SU-DHL-6 (cell line): ENCODE measurements at regions not wholly inside any gene's neighbourhood (a gene's known extent, or its start where the extent isn't known, plus 50 kb on each side); places are given as distances from the start of the nearest gene placed in this dataset.
"Not testable (repeated sequence)": the region's sequence is repeated elsewhere in the genome, so short reads cannot be mapped to it uniquely, and the experiment has no call there.

ENCODE experiments used
- H2AFZ ChIP-seq: fragments of 200-600 bp; sonication (generic); 2 replicates; pipeline ENCODE4 v1.6.1; 2014; ENCODE audit warnings: low read depth, mild to moderate bottlenecking, moderate library complexity, mixed read lengths, antibody characterized with exemption, low read length; ENCODE audit not compliant: severe bottlenecking
- H3F3A ChIP-seq: fragments of 200-600 bp; shearing (Covaris generic); 2 replicates; pipeline ENCODE4 v1.6.0; 2016; ENCODE audit warnings: antibody characterized with exemption, mild to moderate bottlenecking; ENCODE audit not compliant: insufficient read depth
- H3K27ac ChIP-seq: fragments of 200-600 bp; sonication (generic); 2 replicates; pipeline ENCODE4 v1.5.1; 2016; ENCODE audit warnings: low read depth, mild to moderate bottlenecking, low read length, moderate library complexity, mixed read lengths
- H3K27me3 ChIP-seq: fragments of 200-600 bp; sonication (generic), shearing (Covaris generic); 2 replicates; pipeline ENCODE4 v1.6.0; 2014; ENCODE audit warnings: mild to moderate bottlenecking, low read length
- H3K36me3 ChIP-seq: fragments of 200-600 bp; sonication (generic); 2 replicates; pipeline ENCODE4 v1.6.1; 2014; ENCODE audit warnings: mild to moderate bottlenecking, low read length, mixed read lengths
- H3K4me2 ChIP-seq: fragments of 300-600, 200-600 bp; shearing (Covaris generic), sonication (generic); 2 replicates; pipeline ENCODE4 v1.6.0; 2014; ENCODE audit warnings: low read length, low read depth, mild to moderate bottlenecking; ENCODE audit not compliant: poor library complexity, severe bottlenecking
- H3K4me3 ChIP-seq: fragments of 200-600 bp; sonication (generic); 2 replicates; pipeline ENCODE4 v1.5.1; 2014; ENCODE audit warnings: antibody characterized with exemption, low read length, mild to moderate bottlenecking, mixed read lengths; ENCODE audit not compliant: insufficient read depth, poor library complexity, severe bottlenecking
- H3K79me2 ChIP-seq: fragments of 200-600 bp; sonication (generic); 2 replicates; pipeline ENCODE4 v1.6.1; 2014; ENCODE audit warnings: mild to moderate bottlenecking, low read length, moderate library complexity; ENCODE audit not compliant: insufficient read depth
- H3K9ac ChIP-seq: fragments of 200-600 bp; sonication (generic); 2 replicates; pipeline ENCODE4 v1.7.0; 2014; ENCODE audit warnings: mild to moderate bottlenecking, low read length
- H3K9me2 ChIP-seq: fragments of 200-600 bp; sonication (generic); replicated peaks from 2 replicates; pipeline ENCODE4 v1.6.1; 2014; ENCODE audit warnings: low read length; ENCODE audit not compliant: insufficient read depth
- H3K9me3 ChIP-seq: fragments of 200-600 bp; sonication (generic); 2 replicates; pipeline ENCODE4 v1.6.1; 2014; ENCODE audit warnings: low read length, mixed read lengths; ENCODE audit not compliant: insufficient read depth
- H4K20me1 ChIP-seq: fragments of 200-600 bp; sonication (generic); 2 replicates; pipeline ENCODE4 v1.6.1; 2014; ENCODE audit warnings: low read depth, mild to moderate bottlenecking, antibody characterized with exemption, low read length, moderate library complexity, mixed read lengths
- CTCF ChIP-seq: fragments of 200-600 bp; sonication (generic); IDR thresholded peaks from one replicate; pipeline ENCODE4 v1.5.1; 2017; ENCODE audit warnings: antibody characterized with exemption, mild to moderate bottlenecking, low read length, moderate library complexity; ENCODE audit not compliant: insufficient read depth, poor library complexity, severe bottlenecking
- EZH2phosphoT487 ChIP-seq: fragments of 200-600 bp; sonication (generic), shearing (Covaris generic); conservative IDR thresholded peaks from 2 replicates; pipeline ENCODE4 v1.6.1; 2018; ENCODE audit warnings: mild to moderate bottlenecking, antibody characterized with exemption, low read length, moderate library complexity, mixed read lengths

- Histone ChIP-seq H3K4me2 (no peak overlapping the region), H3K27me3 (no peaks in the 10 kb centered on the region), H3K79me2 (no peaks in the 10 kb centered on the region), H3K9ac (no peak overlapping the region), H3K36me3 (no peaks in the 10 kb centered on the region), H3K9me3 (no peaks in the 10 kb centered on the region), H2AFZ (no peak overlapping the region), H3K9me2 (no peaks in the 10 kb centered on the region), H3K27ac (no peak overlapping the region), H3F3A (no peaks in the 10 kb centered on the region), H4K20me1 (no peaks in the 10 kb centered on the region), H3K4me3 (no peak overlapping the region)
- TF ChIP-seq EZH2phosphoT487, result no peak
- no peak for TF ChIP-seq CTCF
Measured at GRCh38 chr7:113582471-113582870, 336.3 kb downstream of the PPP1R3A start.

- not testable (repeated sequence) for H3K36me3 ChIP-seq, H3K4me2 ChIP-seq, H4K20me1 ChIP-seq, H3K79me2 ChIP-seq, H3K27me3 ChIP-seq, H3K4me3 ChIP-seq, H3K9me2 ChIP-seq, H3F3A ChIP-seq, H3K9ac ChIP-seq, H2AFZ ChIP-seq, H3K9me3 ChIP-seq, H3K27ac ChIP-seq
Measured at GRCh38 chr7:113563257-113563656, 355.6 kb downstream of the PPP1R3A start.

GRCh38 chr7:113562801-113563200, 356.0 kb downstream of the PPP1R3A start:
- Histone ChIP-seq H3K27ac (no peak overlapping the region), H3K9me2 (no peaks in the 10 kb centered on the region), H3K9ac (no peak overlapping the region), H3F3A (no peaks in the 10 kb centered on the region), H3K9me3 (no peaks in the 10 kb centered on the region), H4K20me1 (no peaks in the 10 kb centered on the region), H3K36me3 (no peaks in the 10 kb centered on the region), H3K4me2 (no peak overlapping the region), H3K4me3 (no peak overlapping the region), H3K79me2 (no peaks in the 10 kb centered on the region), H3K27me3 (no peaks in the 10 kb centered on the region), H2AFZ (no peak overlapping the region)
- TF ChIP-seq CTCF (no peak), EZH2phosphoT487 (no peak)

DNA sequence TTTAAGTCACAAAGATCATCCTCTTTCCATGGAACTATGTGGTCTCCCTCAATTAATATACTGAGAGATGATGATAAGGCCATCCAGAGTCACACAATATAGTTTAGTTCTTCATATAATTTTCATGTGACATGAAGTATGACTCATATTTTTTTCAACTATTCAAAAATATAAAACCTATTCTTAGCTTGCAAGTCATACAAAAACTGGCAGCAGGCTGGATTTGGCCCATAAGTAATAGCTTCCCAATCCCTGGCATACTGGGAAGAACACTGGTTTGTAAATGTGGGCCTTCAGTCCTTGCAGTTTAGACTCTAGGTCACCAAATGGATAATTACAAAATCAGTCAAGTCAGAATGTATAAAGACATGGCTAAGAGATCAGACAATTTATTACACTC, 356.6 kb downstream of the PPP1R3A start:
- TF ChIP-seq CTCF, result no peak
- TF ChIP-seq EZH2phosphoT487, result no peak
- Histone ChIP-seq H3K9me2 (no peaks in the 10 kb centered on the region), H3K4me3 (no peak overlapping the region), H3F3A (no peaks in the 10 kb centered on the region), H3K27ac (no peak overlapping the region), H3K9me3 (no peaks in the 10 kb centered on the region), H3K9ac (no peak overlapping the region), H4K20me1 (no peaks in the 10 kb centered on the region), H3K79me2 (no peaks in the 10 kb centered on the region), H3K27me3 (no peaks in the 10 kb centered on the region), H2AFZ (no peak overlapping the region), H3K36me3 (no peaks in the 10 kb centered on the region), H3K4me2 (no peak overlapping the region)
